ENCODE measurements at regions not wholly inside any gene's neighbourhood (a gene's known extent, or its start where the extent isn't known, plus 50 kb on each side); places are given as distances from the start of the nearest gene placed in this dataset.
"Not testable (repeated sequence)": the region's sequence is repeated elsewhere in the genome, so short reads cannot be mapped to it uniquely, and the experiment has no call there.

DNA sequence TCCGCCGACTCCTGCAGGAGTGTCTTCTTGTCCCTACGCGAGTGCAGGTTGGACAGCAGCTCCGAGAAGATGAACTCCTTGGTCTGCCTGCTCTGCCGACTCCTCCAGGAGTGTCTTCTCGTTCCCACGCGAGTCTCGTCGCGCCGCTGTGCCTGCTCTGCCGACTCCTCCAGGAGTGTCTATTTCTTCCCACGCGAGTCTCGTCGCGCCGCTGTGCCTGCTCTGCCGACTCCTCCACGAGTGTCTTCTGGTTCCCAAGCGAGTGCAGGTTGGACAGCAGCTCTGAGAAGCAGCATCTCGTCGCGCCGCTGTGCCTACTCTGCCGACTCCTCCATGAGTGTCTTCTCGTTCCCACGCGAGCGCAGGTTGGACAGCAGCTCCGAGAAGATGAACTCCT is 66.6 kb upstream of the LYSMD4 start:
- TF ChIP-seq, protein P1, sequence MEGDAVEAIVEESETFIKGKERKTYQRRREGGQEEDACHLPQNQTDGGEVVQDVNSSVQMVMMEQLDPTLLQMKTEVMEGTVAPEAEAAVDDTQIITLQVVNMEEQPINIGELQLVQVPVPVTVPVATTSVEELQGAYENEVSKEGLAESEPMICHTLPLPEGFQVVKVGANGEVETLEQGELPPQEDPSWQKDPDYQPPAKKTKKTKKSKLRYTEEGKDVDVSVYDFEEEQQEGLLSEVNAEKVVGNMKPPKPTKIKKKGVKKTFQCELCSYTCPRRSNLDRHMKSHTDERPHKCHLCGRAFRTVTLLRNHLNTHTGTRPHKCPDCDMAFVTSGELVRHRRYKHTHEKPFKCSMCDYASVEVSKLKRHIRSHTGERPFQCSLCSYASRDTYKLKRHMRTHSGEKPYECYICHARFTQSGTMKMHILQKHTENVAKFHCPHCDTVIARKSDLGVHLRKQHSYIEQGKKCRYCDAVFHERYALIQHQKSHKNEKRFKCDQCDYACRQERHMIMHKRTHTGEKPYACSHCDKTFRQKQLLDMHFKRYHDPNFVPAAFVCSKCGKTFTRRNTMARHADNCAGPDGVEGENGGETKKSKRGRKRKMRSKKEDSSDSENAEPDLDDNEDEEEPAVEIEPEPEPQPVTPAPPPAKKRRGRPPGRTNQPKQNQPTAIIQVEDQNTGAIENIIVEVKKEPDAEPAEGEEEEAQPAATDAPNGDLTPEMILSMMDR (IDR thresholded peaks at IDR 0.05), result not testable (repeated sequence)
- TF ChIP-seq POLR2A (IDR thresholded peaks at IDR 0.05), result not testable (repeated sequence)

Data from adrenal gland (tissue), 5 donors.